ENCODE measurements at regions not wholly inside any gene's neighbourhood (a gene's known extent, or its start where the extent isn't known, plus 50 kb on each side); places are given as distances from the start of the nearest gene placed in this dataset.

GRCh38 chr3:132225664-132226063, 91.5 kb upstream of the ACP3 start:
- Histone ChIP-seq H3K9me2 (no peaks in the 10 kb centered on the region), H3K4me1 (ENCODE audit: control insufficient read depth in 1 of 2, insufficient read depth in 2 of 2, low read depth in 1 of 2, low read length in 1 of 2) (peaks cover 0 to 7% of the 10 kb centered on the region in 2 experiments; a peak in 1 of 4 replicates), H3K4me2 (no peak overlapping the region), H3K27me3 (ENCODE audit: insufficient read depth) (no peaks in the 10 kb centered on the region), H3K79me2 (ENCODE audit: insufficient read depth) (no peaks in the 10 kb centered on the region), H3K9me3 (no peaks in the 10 kb centered on the region), H4K20me1 (ENCODE audit: insufficient read depth) (no peaks in the 10 kb centered on the region), H2AFZ (ENCODE audit: low read depth) (no peak overlapping the region), H3K27ac (ENCODE audit: low read depth in 2 of 2, low read length in 1 of 2) (no peak overlapping the region), H3K36me3 (replicated peaks in 1 of 2; ENCODE audit: control insufficient read depth in 1 of 2, insufficient read depth in 2 of 2, low read length in 1 of 2) (no peaks in the 10 kb centered on the region), H3K9ac (no peak overlapping the region), H3K4me3 (ENCODE audit: low read depth in 2 of 2, low read length in 1 of 2) (no peak overlapping the region), H3F3A (replicated peaks; ENCODE audit: insufficient read depth) (no peaks in the 10 kb centered on the region)
- CTCF ChIA-PET: interaction anchor here (2.4 kb wide), 1 partner anchor 15 kb away, joined by 6 read pairs; no protein-coding TSS in a partner anchor
- POLR2A ChIA-PET: no interaction called here
- DNase-seq: no peak
- TF ChIP-seq RAD21 (IDR thresholded peaks at IDR 0.05; ENCODE audit: low read length) (no peak), JUND (IDR thresholded peaks at IDR 0.05) (no peak), SMC3 (IDR thresholded peaks at IDR 0.05; ENCODE audit: low read depth, low read length) (no peak), TEAD4 (IDR thresholded peaks at IDR 0.05; ENCODE audit: borderline replicate concordance, insufficient read depth) (no peak), SIN3A (IDR thresholded peaks at IDR 0.05; ENCODE audit: borderline replicate concordance, low read depth, low read length) (no peak), FOXJ3 (CRISPR knock-in tag; IDR thresholded peaks at IDR 0.05) (no peak), REST (IDR thresholded peaks at IDR 0.05; ENCODE audit: low read depth, low read length) (no peak), EP300 (IDR thresholded peaks at IDR 0.05; ENCODE audit: borderline replicate concordance in 1 of 2, low read depth in 1 of 2, low read length in 1 of 2) (no peak), ELF1 (IDR thresholded peaks at IDR 0.05) (no peak), RCOR1 (IDR thresholded peaks at IDR 0.05; ENCODE audit: low read length) (no peak)
- TF ChIP-seq, protein P1, sequence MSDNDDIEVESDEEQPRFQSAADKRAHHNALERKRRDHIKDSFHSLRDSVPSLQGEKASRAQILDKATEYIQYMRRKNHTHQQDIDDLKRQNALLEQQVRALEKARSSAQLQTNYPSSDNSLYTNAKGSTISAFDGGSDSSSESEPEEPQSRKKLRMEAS (IDR thresholded peaks at IDR 0.05; ENCODE audit: low read depth): no peak
- WGBS (ENCODE audit: low lambda C conversion rate): 63% methylated on average over 2 of the region's 2 CpGs

DNA sequence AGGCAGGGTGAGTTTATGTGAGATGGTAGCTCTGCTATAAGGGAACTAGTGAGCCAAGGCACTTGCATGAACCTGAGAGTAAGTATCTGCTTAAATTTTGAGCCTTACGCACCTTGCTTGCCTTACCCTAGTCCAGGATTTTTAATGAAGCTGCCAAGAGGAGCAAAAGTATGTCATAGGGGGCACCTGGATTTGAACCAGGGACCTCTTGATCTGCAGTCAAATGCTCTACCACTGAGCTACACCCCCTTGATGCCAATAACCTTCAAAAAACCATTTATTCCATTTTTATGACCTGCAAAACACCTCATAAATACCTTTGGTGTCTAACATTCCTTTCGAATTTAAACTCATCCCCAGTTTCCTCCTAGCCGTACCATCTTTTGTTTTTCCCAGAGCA, 88.3 kb upstream of the ACP3 start:
- H3K9ac ChIP-seq: no peak overlapping the region
- no peaks in the 10 kb centered on the region for H3K4me1 ChIP-seq (ENCODE audit: control insufficient read depth in 1 of 2, insufficient read depth in 2 of 2, low read depth in 1 of 2, low read length in 1 of 2)
- H3K9me2 ChIP-seq: no peaks in the 10 kb centered on the region
- H3K4me3 ChIP-seq (ENCODE audit: low read depth in 2 of 2, low read length in 1 of 2): no peak overlapping the region
- peaks cover 5% of the 10 kb centered on the region for H3F3A ChIP-seq (replicated peaks; ENCODE audit: insufficient read depth)
- H3K27me3 ChIP-seq (ENCODE audit: insufficient read depth): no peaks in the 10 kb centered on the region
- no peak overlapping the region for H3K27ac ChIP-seq (ENCODE audit: low read depth in 2 of 2, low read length in 1 of 2)
- H3K79me2 ChIP-seq (ENCODE audit: insufficient read depth): no peaks in the 10 kb centered on the region
- WGBS (ENCODE audit: low lambda C conversion rate): 34% methylated on average over 3 of the region's 3 CpGs
- H3K36me3 ChIP-seq (replicated peaks in 1 of 2; ENCODE audit: control insufficient read depth in 1 of 2, insufficient read depth in 2 of 2, low read length in 1 of 2): no peaks in the 10 kb centered on the region
- no peaks in the 10 kb centered on the region for H3K9me3 ChIP-seq
- CTCF ChIA-PET: interaction anchor here (1.9 to 2.0 kb wide), 2 partner anchors 11 to 20 kb away, joined by 4 read pairs; no protein-coding TSS in a partner anchor
- H2AFZ ChIP-seq (ENCODE audit: low read depth): no peak overlapping the region
- TF ChIP-seq TEAD4 (IDR thresholded peaks at IDR 0.05; ENCODE audit: borderline replicate concordance, insufficient read depth): no peak
- TF ChIP-seq ELF1 (IDR thresholded peaks at IDR 0.05): no peak
- no peak for TF ChIP-seq CHD2 (IDR thresholded peaks at IDR 0.05; ENCODE audit: low read length, partially characterized antibody)
- no peak for TF ChIP-seq TCF12 (IDR thresholded peaks at IDR 0.05)
- TF ChIP-seq RXRA (IDR thresholded peaks at IDR 0.05; ENCODE audit: borderline replicate concordance, low read depth): no peak
- TF ChIP-seq SIN3A (IDR thresholded peaks at IDR 0.05; ENCODE audit: borderline replicate concordance, low read depth, low read length): no peak
- no peak for TF ChIP-seq EP300 (IDR thresholded peaks at IDR 0.05; ENCODE audit: borderline replicate concordance in 1 of 2, low read depth in 1 of 2, low read length in 1 of 2)
- POLR2A ChIA-PET: no interaction called here
- H3K4me2 ChIP-seq: no peak overlapping the region
- H4K20me1 ChIP-seq (ENCODE audit: insufficient read depth): no peaks in the 10 kb centered on the region
- no peak for DNase-seq
